GM21825 (cell line): ENCODE measurements at regions not wholly inside any gene's neighbourhood (a gene's known extent, or its start where the extent isn't known, plus 50 kb on each side); places are given as distances from the start of the nearest gene placed in this dataset.
"Not testable (repeated sequence)": the region's sequence is repeated elsewhere in the genome, so short reads cannot be mapped to it uniquely, and the experiment has no call there.

Source experiments
- ATAC-seq: cut with Tn5 transposase; IDR thresholded peaks from one replicate; pipeline ENCODE4 v1.9.1; 2021; ENCODE audit warnings: mild to moderate bottlenecking, moderate library complexity; ENCODE audit not compliant: unreplicated experiment

- ATAC-seq = no peak
Observed at GRCh38 chr7:153584132-153584531, 468.1 kb upstream of the DPP6 start.

DNA sequence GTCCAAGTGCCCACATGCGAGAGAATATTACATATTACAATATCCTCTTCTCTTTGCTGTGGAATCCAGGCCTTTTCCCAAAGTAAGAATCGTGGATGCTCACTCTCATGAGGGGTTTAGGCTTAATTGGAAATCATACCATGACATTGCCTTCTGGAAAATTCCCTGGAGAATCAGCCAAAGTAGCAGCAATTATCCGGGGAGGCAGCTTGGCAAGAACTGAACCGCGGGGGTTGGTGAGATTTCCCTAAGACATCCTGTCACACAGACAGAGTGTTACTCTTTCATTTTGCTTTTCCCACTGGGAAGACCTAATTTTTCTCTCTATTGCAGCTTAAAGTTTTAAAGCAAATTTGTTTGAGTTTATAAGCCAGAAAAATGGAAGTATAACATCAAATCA is 463.6 kb upstream of the DPP6 start:
- ATAC-seq = no peak

DNA sequence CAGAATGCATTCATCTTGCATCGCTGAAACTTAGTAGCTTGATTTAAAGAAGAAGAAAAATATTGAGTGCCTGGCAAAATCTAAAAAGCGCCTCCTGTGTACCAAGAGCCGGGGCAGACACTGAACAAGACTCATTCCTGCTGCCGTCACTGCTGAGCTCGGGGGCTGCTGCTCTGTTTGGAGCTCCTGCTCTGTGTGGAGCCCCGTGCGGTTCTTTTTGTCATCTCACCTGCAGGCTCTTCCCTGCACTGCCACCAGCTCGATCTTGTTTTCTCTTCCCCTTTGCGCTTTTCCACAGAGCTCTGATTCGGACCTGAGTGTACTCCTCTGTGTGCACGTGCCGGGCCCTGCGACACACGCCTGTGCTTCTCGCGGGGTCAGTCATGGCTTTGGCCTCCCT is 462.1 kb upstream of the DPP6 start:
- no peak for ATAC-seq

- ATAC-seq = no peak
Observed at GRCh38 chr7:153590571-153590970, 461.6 kb upstream of the DPP6 start.

DNA sequence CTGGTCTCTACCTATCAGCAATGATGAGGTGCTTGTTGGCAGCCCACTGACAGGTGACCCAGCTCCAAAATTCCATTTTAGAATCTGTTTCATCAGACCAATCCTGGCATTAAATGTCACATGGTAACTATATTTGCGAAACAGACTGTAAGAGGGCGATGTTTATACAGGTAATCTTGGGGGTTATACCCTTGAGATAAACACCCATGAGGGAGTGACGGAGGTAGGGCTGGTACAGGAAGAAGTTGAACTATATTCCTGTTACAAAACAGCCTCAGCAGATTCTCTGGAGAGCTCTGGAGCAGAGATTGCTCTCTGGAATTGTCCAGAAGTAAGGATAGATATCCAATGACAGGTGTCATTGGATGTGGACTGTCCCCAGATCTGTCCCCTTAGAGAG is 444.8 kb upstream of the DPP6 start:
- no peak for ATAC-seq

DNA sequence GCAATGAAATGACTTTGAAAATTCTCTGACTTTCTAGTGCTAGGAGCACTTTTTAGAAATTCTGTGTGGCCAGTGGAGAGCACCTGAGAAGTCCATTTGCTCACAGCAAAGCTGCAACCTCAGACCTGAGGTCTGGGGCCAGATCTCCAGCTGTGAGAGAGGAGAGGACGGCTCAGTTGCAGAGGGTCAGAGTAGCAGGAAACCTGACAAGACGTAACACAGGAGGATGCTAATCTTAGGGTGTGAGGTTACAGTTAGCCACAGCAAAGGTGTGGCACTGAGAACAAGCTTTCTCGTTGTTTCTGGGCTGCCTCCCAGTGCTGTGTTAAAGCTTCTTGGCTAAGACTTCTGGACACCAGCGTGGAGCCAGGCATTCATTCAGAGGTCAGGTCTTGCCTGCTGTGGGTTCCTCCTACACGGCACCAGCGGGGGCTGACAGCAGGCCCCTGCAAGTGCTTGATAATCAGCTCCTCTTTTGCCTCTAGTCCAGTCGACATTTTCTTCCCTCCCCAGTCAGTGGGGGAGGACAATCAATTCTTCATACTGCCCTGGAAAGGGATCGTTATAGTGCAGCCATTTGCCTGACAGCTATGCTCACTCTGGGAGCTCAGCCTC is 435.4 kb upstream of the DPP6 start:
- ATAC-seq = no peak

GRCh38 chr7:153627323-153627722 is 424.9 kb upstream of the DPP6 start:
- ATAC-seq = no peak

DNA sequence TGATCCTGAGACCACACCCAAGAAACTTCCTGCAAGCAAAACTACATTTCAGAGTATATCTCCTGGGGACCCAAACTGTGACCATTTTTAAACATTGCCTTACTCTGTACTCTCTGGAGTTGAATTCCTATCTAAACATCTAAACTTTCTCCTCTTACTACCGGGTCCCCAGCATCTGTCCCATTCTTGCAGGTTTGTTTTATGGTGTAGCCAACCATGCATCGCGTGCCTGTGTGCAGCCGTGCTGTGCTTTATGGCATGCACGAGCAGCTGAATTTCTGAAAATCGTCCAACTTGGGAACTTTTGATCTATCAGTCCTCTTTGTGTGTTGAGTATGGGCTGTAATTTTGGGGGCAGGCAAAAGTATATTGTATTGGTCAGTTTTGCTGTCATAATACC is 423.8 kb upstream of the DPP6 start:
- ATAC-seq = no peak

- no peak for ATAC-seq
Observed at GRCh38 chr7:153628825-153629224, 423.4 kb upstream of the DPP6 start.

DNA sequence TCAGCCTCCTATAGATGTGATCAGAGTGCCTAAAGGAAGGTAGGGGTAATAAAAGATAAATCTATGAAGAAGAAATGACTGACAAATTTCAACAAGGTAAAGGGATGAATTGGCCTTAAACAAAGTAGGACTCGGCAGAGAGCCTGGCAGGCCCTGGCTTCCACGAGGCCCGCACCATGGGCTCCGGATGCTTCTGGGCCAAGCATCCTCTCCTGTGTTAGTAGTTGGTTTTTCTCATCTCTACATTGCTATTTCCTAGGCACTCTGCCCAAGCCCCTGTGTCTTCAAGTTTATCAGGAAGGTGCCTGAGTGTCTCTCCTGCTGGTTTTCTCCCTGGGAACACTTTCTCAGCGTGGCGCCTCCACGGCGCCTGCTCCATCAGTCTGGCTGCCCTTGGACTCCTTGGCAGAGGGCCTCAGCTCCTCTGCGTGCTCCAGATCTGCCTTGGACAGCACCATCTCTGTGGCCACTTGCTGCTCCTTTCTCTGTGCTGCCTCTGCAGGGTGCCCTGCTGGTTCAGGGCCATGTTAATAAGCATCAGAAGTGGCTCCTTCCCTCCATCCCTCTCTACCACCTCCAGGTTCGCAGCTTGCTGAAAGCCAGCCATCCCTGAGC is 413.3 kb upstream of the DPP6 start:
- no peak for ATAC-seq

GRCh38 chr7:153640586-153640985 is 411.6 kb upstream of the DPP6 start:
- ATAC-seq = no peak

- no peak for ATAC-seq
Observed at GRCh38 chr7:153641199-153641598, 411.0 kb upstream of the DPP6 start.

- no peak for ATAC-seq
Observed at GRCh38 chr7:153642989-153643388, 409.2 kb upstream of the DPP6 start.

DNA sequence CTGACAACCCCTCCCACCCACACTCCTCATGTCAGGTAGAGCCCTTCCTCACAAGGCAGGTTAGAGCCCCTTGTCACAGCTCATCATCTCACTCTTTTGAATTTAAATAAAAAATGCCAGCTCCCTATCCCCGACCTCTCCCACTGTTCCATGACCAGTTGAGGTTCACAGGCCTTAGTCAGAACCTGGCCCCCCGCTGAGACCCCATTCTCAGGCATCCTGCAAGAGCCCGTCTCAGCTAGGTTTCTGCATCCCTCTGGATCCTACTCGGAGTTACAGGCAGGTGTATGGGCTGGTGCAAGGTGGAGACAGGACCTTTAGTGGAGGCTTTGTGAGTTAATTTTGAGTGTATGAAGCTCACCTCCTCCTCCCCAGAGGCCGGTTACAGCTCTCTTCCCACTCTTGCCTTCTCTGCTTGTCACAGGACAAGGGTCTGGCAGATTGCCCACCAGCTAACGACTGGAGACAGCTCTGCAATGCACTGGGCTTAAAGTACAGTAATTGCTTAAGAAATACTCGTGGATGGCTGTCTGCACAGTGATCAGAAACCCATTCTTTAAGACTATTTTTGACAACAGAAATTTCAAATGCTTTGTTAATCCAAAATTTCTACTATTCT is 394.9 kb upstream of the DPP6 start:
- no peak for ATAC-seq

DNA sequence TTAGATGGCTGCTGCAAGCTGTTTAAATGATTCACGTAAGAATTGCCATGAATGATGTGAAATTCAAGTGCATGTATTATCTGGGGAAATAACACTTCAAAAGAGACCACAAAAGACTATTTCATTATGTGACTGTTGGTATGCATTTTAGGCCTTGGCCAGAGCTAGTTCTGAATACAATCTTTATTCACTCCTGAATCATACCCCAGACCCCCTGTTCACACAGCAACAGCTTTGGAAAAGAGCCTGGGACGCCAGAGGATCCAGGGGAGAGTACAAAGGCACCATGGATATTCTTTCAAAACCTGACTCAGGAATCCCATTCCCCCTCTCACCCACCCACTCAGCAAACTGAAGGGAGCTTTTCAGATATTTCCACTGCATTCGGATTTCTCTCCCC is 377.1 kb upstream of the DPP6 start:
- no peak for ATAC-seq

- no peak for ATAC-seq
Observed at GRCh38 chr7:153682628-153683027, 369.6 kb upstream of the DPP6 start.

DNA sequence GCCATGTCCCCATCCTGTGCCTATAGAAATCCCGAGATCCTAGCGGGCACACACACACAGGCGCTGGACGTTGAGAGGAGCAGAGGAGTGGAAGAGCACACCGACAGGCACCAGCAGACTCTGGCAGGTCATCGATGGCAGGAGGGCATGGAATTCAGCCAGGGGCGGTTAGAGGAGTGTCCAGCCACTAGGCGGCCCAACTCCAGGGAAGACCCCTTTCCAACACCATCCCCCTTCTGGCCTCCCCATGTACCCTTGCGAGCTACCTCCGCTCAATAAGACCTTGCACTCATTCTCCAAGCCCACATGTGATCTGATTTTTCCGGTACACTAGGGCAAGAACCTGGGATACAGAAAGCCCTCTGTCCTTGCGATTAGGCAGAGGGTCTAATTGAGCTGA is 356.0 kb upstream of the DPP6 start:
- ATAC-seq = no peak

DNA sequence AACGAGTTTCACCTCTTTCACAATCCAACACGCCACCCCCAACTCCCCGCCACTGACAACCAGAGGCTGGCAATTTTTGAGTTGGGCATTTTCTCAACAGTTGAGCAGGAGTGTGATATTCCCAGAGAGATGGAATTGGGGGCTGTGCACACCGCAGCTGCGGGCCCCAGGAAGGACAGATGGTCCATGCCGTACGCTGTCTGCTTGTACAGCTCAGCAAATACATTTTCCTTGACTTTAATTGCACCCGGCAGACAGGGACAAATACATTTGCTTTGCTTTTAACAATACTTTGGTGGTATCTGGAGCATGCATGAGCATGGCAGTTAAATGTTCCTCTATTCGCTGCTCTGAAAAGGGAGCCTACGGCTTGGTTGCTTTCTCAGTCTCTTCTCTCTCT is 354.2 kb upstream of the DPP6 start:
- no peak for ATAC-seq

DNA sequence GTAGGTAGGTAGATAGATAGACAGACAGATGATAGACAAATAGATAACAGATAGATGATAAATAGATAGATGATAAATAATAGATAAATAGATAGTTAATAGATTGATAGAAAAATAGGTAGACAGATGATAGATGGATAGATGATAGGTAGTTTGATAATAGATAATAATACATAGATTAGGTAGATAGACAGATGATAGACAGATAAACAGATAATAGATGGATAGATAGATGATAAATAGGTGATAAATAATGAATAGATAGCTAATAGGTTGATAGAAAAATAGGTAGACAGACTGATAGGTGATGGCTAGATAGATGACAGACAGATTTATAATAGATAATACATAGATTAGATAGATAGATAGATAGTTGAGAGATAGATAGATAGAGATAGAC is 350.5 kb upstream of the DPP6 start:
- ATAC-seq = no peak

DNA sequence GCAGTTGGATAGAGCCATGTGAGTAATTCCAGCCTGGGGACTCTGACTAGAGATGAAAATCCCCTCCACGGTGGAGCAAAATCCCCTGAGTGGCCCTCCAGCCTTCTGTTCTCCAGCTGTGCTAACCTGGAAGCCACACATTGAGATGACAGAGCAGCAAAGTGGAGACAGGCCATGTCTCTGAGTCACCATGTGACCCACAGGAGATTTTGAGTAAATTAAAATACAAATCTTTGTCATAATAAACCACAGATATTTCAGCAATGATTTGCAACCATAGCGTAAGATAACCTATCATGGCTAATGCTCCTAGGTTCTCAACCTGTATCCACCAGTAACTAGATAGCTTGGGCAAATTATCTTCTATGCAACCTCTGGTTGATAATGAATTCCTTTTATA is 328.3 kb upstream of the DPP6 start:
- not testable (repeated sequence) for ATAC-seq

GRCh38 chr7:153731504-153731903 is 320.7 kb upstream of the DPP6 start:
- not testable (repeated sequence) for ATAC-seq

DNA sequence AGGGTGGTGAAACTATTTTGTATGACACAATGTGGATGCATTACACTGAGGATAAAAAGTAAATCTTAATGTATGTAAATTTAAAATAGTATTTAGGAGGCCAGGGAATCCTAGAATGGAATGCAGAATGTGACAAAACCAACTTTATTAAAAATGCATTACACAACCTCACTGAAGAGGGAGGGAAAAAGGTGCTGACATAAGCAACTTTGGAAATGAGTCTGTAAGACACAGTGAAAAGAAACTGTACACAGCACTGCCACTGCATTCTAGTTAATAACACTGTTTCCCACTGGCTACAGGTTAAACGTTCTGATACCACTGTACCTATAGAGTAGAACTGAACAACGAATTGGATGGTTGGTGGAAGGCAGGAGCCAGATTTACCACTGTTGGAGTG is 308.8 kb upstream of the DPP6 start:
- ATAC-seq = not testable (repeated sequence)

GRCh38 chr7:153747969-153748368 is 304.2 kb upstream of the DPP6 start:
- not testable (repeated sequence) for ATAC-seq
